ENCODE measurements at regions not wholly inside any gene's neighbourhood (a gene's known extent, or its start where the extent isn't known, plus 50 kb on each side); places are given as distances from the start of the nearest gene placed in this dataset.

GRCh38 chr15:31513178-31513577 is 186.5 kb downstream of the KLF13 start:
- no peak overlapping the region for H3K4me3 ChIP-seq (ENCODE audit: low read depth, low read length)
- TF ChIP-seq CTCF (IDR thresholded peaks at IDR 0.05; ENCODE audit: insufficient read depth, low read length, severe bottlenecking), result no peak
- H3K27me3 ChIP-seq (ENCODE audit: control insufficient read depth, insufficient read depth, low read length), result no peaks in the 10 kb centered on the region
- no peaks in the 10 kb centered on the region for H3K36me3 ChIP-seq (ENCODE audit: control insufficient read depth, insufficient read depth, low read length)
- DNase-seq (ENCODE audit: low read depth), result no peak
- FAIRE-seq, result no peak

GRCh38 chr15:31516440-31516839 is 189.8 kb downstream of the KLF13 start:
- no peaks in the 10 kb centered on the region for H3K27me3 ChIP-seq (ENCODE audit: control insufficient read depth, insufficient read depth, low read length)
- no peak overlapping the region for H3K4me3 ChIP-seq (ENCODE audit: low read depth, low read length)
- no peaks in the 10 kb centered on the region for H3K36me3 ChIP-seq (ENCODE audit: control insufficient read depth, insufficient read depth, low read length)
- no peak for TF ChIP-seq CTCF (IDR thresholded peaks at IDR 0.05; ENCODE audit: insufficient read depth, low read length, severe bottlenecking)
- no peak for FAIRE-seq
- no peak for DNase-seq (ENCODE audit: low read depth)

GRCh38 chr15:31516874-31517273 is 190.2 kb downstream of the KLF13 start:
- H3K4me3 ChIP-seq (ENCODE audit: low read depth, low read length), result no peak overlapping the region
- DNase-seq (ENCODE audit: low read depth) (no peak), FAIRE-seq (no peak)
- no peaks in the 10 kb centered on the region for H3K27me3 ChIP-seq (ENCODE audit: control insufficient read depth, insufficient read depth, low read length)
- no peaks in the 10 kb centered on the region for H3K36me3 ChIP-seq (ENCODE audit: control insufficient read depth, insufficient read depth, low read length)
- TF ChIP-seq CTCF (IDR thresholded peaks at IDR 0.05; ENCODE audit: insufficient read depth, low read length, severe bottlenecking), result no peak

- no peak for FAIRE-seq
- H3K36me3 ChIP-seq (ENCODE audit: control insufficient read depth, insufficient read depth, low read length), result no peaks in the 10 kb centered on the region
These were observed 191.1 kb downstream of the KLF13 start for GRCh38 chr15:31517711-31518110.

GRCh38 chr15:31522028-31522427 is 195.4 kb downstream of the KLF13 start:
- Histone ChIP-seq H3K27me3 (ENCODE audit: control insufficient read depth, insufficient read depth, low read length) (no peaks in the 10 kb centered on the region), H3K4me3 (ENCODE audit: low read depth, low read length) (no peak overlapping the region), H3K36me3 (ENCODE audit: control insufficient read depth, insufficient read depth, low read length) (no peaks in the 10 kb centered on the region)
- FAIRE-seq (no peak), DNase-seq (ENCODE audit: low read depth) (no peak)
- no peak for TF ChIP-seq CTCF (IDR thresholded peaks at IDR 0.05; ENCODE audit: insufficient read depth, low read length, severe bottlenecking)

More at GRCh38 chr15:31517711-31518110, 191.1 kb downstream of the KLF13 start:
- DNase-seq (ENCODE audit: low read depth), result no peak
- no peak for TF ChIP-seq CTCF (IDR thresholded peaks at IDR 0.05; ENCODE audit: insufficient read depth, low read length, severe bottlenecking)
- no peaks in the 10 kb centered on the region for H3K27me3 ChIP-seq (ENCODE audit: control insufficient read depth, insufficient read depth, low read length)
- no peak overlapping the region for H3K4me3 ChIP-seq (ENCODE audit: low read depth, low read length)

GRCh38 chr15:31523027-31523654 is 196.5 kb downstream of the KLF13 start:
- no peak for TF ChIP-seq CTCF (IDR thresholded peaks at IDR 0.05; ENCODE audit: insufficient read depth, low read length, severe bottlenecking)
- FAIRE-seq, result no peak
- H3K36me3 ChIP-seq (ENCODE audit: control insufficient read depth, insufficient read depth, low read length), result no peaks in the 10 kb centered on the region
- no peak overlapping the region for H3K4me3 ChIP-seq (ENCODE audit: low read depth, low read length)
- no peak for DNase-seq (ENCODE audit: low read depth)
- no peaks in the 10 kb centered on the region for H3K27me3 ChIP-seq (ENCODE audit: control insufficient read depth, insufficient read depth, low read length)
